ENCODE measurements at regions not wholly inside any gene's neighbourhood (a gene's known extent, or its start where the extent isn't known, plus 50 kb on each side); places are given as distances from the start of the nearest gene placed in this dataset.
"Not testable (repeated sequence)": the region's sequence is repeated elsewhere in the genome, so short reads cannot be mapped to it uniquely, and the experiment has no call there.

DNA sequence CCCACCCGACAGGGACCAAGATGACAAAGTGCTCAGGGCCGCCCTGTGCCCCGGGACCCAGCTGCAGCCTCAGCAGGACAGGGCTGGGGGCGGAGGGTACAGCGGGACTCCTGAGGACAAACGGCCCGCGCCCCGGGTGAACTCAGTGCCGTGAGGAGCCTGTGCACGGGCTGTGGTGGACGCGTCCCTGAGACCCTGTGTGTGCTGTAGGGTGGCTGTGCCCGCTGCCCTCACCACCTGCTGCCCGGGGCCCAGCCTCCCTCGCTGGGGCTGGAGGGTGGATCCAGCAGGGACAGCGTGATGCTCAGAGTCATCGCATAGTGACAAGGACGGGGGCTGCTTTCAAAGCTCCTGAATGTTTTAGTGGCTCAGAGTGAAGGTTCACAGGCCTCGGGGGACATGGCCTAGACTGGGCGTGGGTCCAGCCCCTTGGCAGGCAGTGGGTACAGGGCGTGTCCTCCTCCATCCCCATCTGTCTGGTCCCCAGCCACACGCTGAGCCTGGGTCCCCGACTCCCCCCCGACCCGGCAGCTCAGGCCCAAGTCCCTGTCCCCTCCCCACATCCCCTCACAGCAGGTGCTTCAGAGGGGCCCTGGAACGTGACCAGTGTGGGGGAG, 172.7 kb downstream of the TMEM121 start:
- TF ChIP-seq, protein P1, sequence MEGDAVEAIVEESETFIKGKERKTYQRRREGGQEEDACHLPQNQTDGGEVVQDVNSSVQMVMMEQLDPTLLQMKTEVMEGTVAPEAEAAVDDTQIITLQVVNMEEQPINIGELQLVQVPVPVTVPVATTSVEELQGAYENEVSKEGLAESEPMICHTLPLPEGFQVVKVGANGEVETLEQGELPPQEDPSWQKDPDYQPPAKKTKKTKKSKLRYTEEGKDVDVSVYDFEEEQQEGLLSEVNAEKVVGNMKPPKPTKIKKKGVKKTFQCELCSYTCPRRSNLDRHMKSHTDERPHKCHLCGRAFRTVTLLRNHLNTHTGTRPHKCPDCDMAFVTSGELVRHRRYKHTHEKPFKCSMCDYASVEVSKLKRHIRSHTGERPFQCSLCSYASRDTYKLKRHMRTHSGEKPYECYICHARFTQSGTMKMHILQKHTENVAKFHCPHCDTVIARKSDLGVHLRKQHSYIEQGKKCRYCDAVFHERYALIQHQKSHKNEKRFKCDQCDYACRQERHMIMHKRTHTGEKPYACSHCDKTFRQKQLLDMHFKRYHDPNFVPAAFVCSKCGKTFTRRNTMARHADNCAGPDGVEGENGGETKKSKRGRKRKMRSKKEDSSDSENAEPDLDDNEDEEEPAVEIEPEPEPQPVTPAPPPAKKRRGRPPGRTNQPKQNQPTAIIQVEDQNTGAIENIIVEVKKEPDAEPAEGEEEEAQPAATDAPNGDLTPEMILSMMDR (conservative IDR thresholded peaks at IDR 0.05; ENCODE audit: low read depth, low read length): not testable (repeated sequence)
- not testable (repeated sequence) for TF ChIP-seq EZH2 (IDR thresholded peaks at IDR 0.05; ENCODE audit: borderline replicate concordance, low read depth, low read length, poor library complexity, severe bottlenecking)
